ENCODE measurements at regions not wholly inside any gene's neighbourhood (a gene's known extent, or its start where the extent isn't known, plus 50 kb on each side); places are given as distances from the start of the nearest gene placed in this dataset.

- no peak for TF ChIP-seq E2F6 (IDR thresholded peaks at IDR 0.05)
Observed at GRCh38 chr18:60981682-60982328, 351.4 kb upstream of the CDH20 start (continued).

All from H1 (cell line).